Glutamatergic neuron (in vitro differentiated cells): ENCODE measurements at regions not wholly inside any gene's neighbourhood (a gene's known extent, or its start where the extent isn't known, plus 50 kb on each side); places are given as distances from the start of the nearest gene placed in this dataset.

Source experiments
- DNase-seq: peaks from one replicate; pipeline ENCODE4 v3.0.0; 2022
- H3K27ac Mint-ChIP-seq: one replicate; pipeline ENCODE4 v1.8.0; 2020; ENCODE audit warnings: mild to moderate bottlenecking, mixed read lengths, inconsistent platforms; ENCODE audit not compliant: unreplicated experiment
- H3K27me3 Mint-ChIP-seq: one replicate; pipeline ENCODE4 v1.8.0; 2020; ENCODE audit warnings: mild to moderate bottlenecking, moderate library complexity, mixed read lengths, inconsistent platforms; ENCODE audit not compliant: unreplicated experiment
- H3K36me3 Mint-ChIP-seq: one replicate; pipeline ENCODE4 v1.8.0; 2020; ENCODE audit warnings: mild to moderate bottlenecking, mixed read lengths, inconsistent platforms; ENCODE audit not compliant: unreplicated experiment
- H3K4me1 Mint-ChIP-seq: one replicate; pipeline ENCODE4 v1.8.0; 2020; ENCODE audit warnings: mild to moderate bottlenecking, low read depth, mixed read lengths, inconsistent platforms; ENCODE audit not compliant: unreplicated experiment
- H3K4me3 Mint-ChIP-seq: one replicate; pipeline ENCODE4 v1.8.0; 2020; ENCODE audit warnings: mild to moderate bottlenecking, mixed read lengths, inconsistent platforms; ENCODE audit not compliant: unreplicated experiment
- H3K9me3 Mint-ChIP-seq: one replicate; pipeline ENCODE4 v1.8.0; 2020; ENCODE audit warnings: mild to moderate bottlenecking, moderate library complexity, mixed read lengths, inconsistent platforms; ENCODE audit not compliant: unreplicated experiment
- TF ChIP-seq, protein P1 (sequence below): fragments of 200-600 bp; sonication (generic); IDR thresholded peaks from one replicate; pipeline ENCODE4 v1.5.0; 2021; ENCODE audit not compliant: partially characterized antibody, unreplicated experiment

GRCh38 chr2:199677881-199678280 is 173.1 kb downstream of the FTCDNL1 start:
- H3K4me3 Mint-ChIP-seq: no peak overlapping the region
- peaks cover 4% of the 10 kb centered on the region for H3K27me3 Mint-ChIP-seq
- H3K36me3 Mint-ChIP-seq: no peaks in the 10 kb centered on the region
- no peak overlapping the region for H3K27ac Mint-ChIP-seq
- no peaks in the 10 kb centered on the region for H3K9me3 Mint-ChIP-seq
- no peak for DNase-seq
- no peaks in the 10 kb centered on the region for H3K4me1 Mint-ChIP-seq
- TF ChIP-seq, protein P1, sequence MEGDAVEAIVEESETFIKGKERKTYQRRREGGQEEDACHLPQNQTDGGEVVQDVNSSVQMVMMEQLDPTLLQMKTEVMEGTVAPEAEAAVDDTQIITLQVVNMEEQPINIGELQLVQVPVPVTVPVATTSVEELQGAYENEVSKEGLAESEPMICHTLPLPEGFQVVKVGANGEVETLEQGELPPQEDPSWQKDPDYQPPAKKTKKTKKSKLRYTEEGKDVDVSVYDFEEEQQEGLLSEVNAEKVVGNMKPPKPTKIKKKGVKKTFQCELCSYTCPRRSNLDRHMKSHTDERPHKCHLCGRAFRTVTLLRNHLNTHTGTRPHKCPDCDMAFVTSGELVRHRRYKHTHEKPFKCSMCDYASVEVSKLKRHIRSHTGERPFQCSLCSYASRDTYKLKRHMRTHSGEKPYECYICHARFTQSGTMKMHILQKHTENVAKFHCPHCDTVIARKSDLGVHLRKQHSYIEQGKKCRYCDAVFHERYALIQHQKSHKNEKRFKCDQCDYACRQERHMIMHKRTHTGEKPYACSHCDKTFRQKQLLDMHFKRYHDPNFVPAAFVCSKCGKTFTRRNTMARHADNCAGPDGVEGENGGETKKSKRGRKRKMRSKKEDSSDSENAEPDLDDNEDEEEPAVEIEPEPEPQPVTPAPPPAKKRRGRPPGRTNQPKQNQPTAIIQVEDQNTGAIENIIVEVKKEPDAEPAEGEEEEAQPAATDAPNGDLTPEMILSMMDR: no peak

DNA sequence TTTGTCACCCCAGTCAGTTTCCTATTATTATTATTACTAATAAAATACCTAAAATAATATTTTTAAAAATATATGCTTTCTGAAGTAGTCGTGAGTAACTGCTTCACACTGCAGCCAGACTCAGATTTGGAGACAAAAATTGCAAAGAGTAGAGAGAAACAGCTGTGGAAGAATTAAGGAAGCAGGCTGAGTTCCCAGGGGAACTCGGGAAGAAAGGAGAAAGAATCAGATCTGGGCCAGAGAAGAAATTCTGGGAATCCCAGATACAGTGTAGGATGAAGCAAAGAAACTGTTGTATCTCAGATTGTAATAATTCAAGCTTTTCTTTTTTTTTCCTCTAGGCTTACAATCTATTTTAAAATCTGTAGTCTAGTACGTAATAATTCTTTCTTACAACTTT is 182.3 kb downstream of the FTCDNL1 start:
- H3K36me3 Mint-ChIP-seq: no peaks in the 10 kb centered on the region
- H3K4me3 Mint-ChIP-seq: no peak overlapping the region
- H3K9me3 Mint-ChIP-seq: no peaks in the 10 kb centered on the region
- DNase-seq: no peak
- TF ChIP-seq, protein P1: no peak
- no peaks in the 10 kb centered on the region for H3K27me3 Mint-ChIP-seq
- H3K27ac Mint-ChIP-seq: no peak overlapping the region
- no peaks in the 10 kb centered on the region for H3K4me1 Mint-ChIP-seq

- TF ChIP-seq, protein P1: no peak
- Mint-ChIP-seq H3K27me3 (no peaks in the 10 kb centered on the region), H3K9me3 (no peaks in the 10 kb centered on the region), H3K4me1 (no peaks in the 10 kb centered on the region), H3K36me3 (peaks cover under 1% of the 10 kb centered on the region), H3K27ac (no peak overlapping the region), H3K4me3 (no peak overlapping the region)
- DNase-seq: no peak
Measured at GRCh38 chr2:199663157-199663556, 187.8 kb downstream of the FTCDNL1 start.

DNA sequence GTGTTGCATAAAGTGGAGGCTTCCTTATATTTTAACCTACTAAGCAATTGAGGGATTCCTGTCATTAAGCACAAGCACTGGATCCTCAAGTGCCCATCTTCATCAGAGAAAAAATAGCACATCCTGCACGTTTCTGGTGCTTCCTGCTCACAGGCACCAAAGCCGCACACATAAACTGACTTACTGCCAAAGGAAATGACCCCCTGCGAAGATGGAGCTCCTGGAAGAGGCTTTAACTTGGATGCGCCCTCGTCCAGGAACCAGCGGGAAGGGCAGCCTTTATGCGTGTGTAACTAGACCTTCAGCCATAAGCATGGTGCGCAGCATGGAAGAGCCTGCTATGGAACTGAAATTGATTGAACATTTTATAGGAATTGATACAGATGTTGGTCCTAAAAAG is 188.7 kb downstream of the FTCDNL1 start:
- Mint-ChIP-seq H3K27me3 (no peaks in the 10 kb centered on the region), H3K4me3 (no peak overlapping the region), H3K4me1 (no peaks in the 10 kb centered on the region), H3K36me3 (peaks cover 6% of the 10 kb centered on the region), H3K9me3 (no peaks in the 10 kb centered on the region), H3K27ac (no peak overlapping the region)
- no peak for DNase-seq
- TF ChIP-seq, protein P1: no peak

DNA sequence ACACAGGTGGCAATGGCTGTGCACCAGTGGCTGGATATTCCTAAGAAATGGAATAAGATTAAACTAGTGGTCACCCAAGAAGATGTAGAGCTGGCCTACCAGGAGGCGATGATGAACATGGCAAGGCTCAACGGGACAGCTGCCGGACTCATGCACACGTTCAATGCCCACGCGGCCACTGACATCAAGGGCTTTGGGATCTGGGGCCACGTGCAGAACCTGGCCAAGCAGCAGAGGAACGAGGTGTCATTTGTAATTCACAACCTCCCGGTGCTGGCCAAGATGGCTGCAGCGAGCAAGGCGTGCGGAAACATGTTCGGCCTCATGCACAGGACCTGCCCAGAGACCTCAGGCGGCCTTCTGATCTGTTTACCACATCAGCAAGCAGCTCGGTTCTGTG is 190.8 kb downstream of the FTCDNL1 start:
- H3K4me1 Mint-ChIP-seq: no peaks in the 10 kb centered on the region
- no peak overlapping the region for H3K27ac Mint-ChIP-seq
- TF ChIP-seq, protein P1: no peak
- peaks cover 2% of the 10 kb centered on the region for H3K9me3 Mint-ChIP-seq
- DNase-seq: no peak
- H3K4me3 Mint-ChIP-seq: no peak overlapping the region
- H3K36me3 Mint-ChIP-seq: peaks cover 10% of the 10 kb centered on the region
- H3K27me3 Mint-ChIP-seq: no peaks in the 10 kb centered on the region
